MM.1S (cell line): ENCODE measurements at regions not wholly inside any gene's neighbourhood (a gene's known extent, or its start where the extent isn't known, plus 50 kb on each side); places are given as distances from the start of the nearest gene placed in this dataset.

Source experiments
- EZH2 ChIP-seq: fragments of 300-600 bp; sonication (generic); optimal IDR thresholded peaks from 2 replicates; pipeline ENCODE3; 2017; ENCODE audit warnings: low read depth, mild to moderate bottlenecking, antibody characterized with exemption, low read length, mixed read lengths
- EZH2phosphoT487 ChIP-seq: fragments of 300-600 bp; sonication (generic); IDR thresholded peaks from 2 replicates; pipeline ENCODE4 v1.6.1; 2018; ENCODE audit warnings: antibody characterized with exemption, low read length
- TF ChIP-seq, protein P1 (sequence below): fragments of 300-600 bp; sonication (generic); IDR thresholded peaks from 2 replicates; pipeline ENCODE4 v1.5.1; 2016; ENCODE audit warnings: antibody characterized with exemption, low read length, mixed read lengths

DNA sequence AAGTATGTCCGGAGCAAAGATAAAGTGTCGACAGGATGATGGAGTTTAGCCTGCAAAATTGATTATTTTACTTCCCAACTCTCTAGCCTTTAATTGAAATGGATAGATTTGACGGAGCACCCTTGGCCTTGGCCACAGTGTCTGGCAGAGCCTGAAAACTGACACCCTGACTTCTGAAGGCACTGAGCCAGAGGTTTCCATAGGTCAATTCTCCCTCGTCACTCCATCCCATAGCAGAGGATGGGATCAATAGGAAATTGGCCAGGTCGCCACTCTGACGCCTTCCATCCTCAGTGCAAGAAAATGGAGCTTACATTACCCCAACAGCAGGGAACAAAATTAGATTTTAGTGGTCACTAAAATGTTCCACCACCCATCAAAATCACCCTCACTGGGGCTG is 90.4 kb upstream of the CDH11 start:
- TF ChIP-seq, protein P1, sequence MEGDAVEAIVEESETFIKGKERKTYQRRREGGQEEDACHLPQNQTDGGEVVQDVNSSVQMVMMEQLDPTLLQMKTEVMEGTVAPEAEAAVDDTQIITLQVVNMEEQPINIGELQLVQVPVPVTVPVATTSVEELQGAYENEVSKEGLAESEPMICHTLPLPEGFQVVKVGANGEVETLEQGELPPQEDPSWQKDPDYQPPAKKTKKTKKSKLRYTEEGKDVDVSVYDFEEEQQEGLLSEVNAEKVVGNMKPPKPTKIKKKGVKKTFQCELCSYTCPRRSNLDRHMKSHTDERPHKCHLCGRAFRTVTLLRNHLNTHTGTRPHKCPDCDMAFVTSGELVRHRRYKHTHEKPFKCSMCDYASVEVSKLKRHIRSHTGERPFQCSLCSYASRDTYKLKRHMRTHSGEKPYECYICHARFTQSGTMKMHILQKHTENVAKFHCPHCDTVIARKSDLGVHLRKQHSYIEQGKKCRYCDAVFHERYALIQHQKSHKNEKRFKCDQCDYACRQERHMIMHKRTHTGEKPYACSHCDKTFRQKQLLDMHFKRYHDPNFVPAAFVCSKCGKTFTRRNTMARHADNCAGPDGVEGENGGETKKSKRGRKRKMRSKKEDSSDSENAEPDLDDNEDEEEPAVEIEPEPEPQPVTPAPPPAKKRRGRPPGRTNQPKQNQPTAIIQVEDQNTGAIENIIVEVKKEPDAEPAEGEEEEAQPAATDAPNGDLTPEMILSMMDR, result no peak
- TF ChIP-seq EZH2phosphoT487 (no peak), EZH2 (no peak)
